ENCODE measurements at regions not wholly inside any gene's neighbourhood (a gene's known extent, or its start where the extent isn't known, plus 50 kb on each side); places are given as distances from the start of the nearest gene placed in this dataset.

- Histone ChIP-seq H3K27ac (ENCODE audit: low read length) (no peak overlapping the region), H3K9me3 (replicated peaks; ENCODE audit: insufficient read depth, low read length) (no peaks in the 10 kb centered on the region), H3K36me3 (replicated peaks; ENCODE audit: insufficient read depth, low read length) (no peaks in the 10 kb centered on the region), H3K9ac (ENCODE audit: low read length) (no peak overlapping the region), H3K27me3 (replicated peaks; ENCODE audit: insufficient read depth, low read length) (no peaks in the 10 kb centered on the region), H3K4me3 (ENCODE audit: low read length) (no peak overlapping the region), H3K9me2 (replicated peaks; ENCODE audit: insufficient read depth, low read length) (no peaks in the 10 kb centered on the region), H3K4me1 (ENCODE audit: low read length) (peaks cover 7% of the 10 kb centered on the region; the same call in 1 of the 2 replicates), H3F3A (ENCODE audit: insufficient read depth, low read length) (no peaks in the 10 kb centered on the region), H4K20me1 (ENCODE audit: insufficient read depth, low read length) (no peaks in the 10 kb centered on the region), H2AFZ (ENCODE audit: low read length) (no peak overlapping the region), H3K79me2 (ENCODE audit: low read length) (no peaks in the 10 kb centered on the region), H3K4me2 (ENCODE audit: low read depth, low read length) (no peak overlapping the region)
- TF ChIP-seq EZH2phosphoT487 (IDR thresholded peaks at IDR 0.05; ENCODE audit: low read length) (no peak), EZH2 (optimal IDR thresholded peaks at IDR 0.05; ENCODE audit: low read depth, low read length) (no peak)
- TF ChIP-seq, protein P1, sequence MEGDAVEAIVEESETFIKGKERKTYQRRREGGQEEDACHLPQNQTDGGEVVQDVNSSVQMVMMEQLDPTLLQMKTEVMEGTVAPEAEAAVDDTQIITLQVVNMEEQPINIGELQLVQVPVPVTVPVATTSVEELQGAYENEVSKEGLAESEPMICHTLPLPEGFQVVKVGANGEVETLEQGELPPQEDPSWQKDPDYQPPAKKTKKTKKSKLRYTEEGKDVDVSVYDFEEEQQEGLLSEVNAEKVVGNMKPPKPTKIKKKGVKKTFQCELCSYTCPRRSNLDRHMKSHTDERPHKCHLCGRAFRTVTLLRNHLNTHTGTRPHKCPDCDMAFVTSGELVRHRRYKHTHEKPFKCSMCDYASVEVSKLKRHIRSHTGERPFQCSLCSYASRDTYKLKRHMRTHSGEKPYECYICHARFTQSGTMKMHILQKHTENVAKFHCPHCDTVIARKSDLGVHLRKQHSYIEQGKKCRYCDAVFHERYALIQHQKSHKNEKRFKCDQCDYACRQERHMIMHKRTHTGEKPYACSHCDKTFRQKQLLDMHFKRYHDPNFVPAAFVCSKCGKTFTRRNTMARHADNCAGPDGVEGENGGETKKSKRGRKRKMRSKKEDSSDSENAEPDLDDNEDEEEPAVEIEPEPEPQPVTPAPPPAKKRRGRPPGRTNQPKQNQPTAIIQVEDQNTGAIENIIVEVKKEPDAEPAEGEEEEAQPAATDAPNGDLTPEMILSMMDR (IDR thresholded peaks at IDR 0.05; ENCODE audit: low read length): no peak
- no peak for DNase-seq
These were observed 66.3 kb upstream of the AKAP13 start for GRCh38 chr15:85314146-85314545.

DNA sequence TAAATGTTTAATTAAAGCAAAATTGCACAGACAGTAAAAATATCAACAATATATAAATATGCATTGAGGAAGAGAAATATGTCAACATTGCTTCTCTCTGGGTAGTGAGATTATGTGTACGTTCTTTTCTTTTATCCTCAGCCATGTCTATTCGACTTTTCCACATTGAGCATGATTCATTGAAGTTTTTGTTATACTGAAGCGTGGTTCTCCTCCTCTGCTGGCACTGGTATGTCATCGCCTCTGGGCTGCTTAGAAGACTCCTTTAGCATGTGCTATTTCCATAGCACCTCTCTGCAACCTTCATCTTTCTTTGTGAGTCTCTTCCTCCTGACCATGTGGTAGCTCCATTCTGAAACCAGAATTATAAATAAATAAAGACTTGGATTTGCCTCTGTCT is 65.8 kb upstream of the AKAP13 start:
- no peak overlapping the region for H3K4me3 ChIP-seq (ENCODE audit: low read length)
- H2AFZ ChIP-seq (ENCODE audit: low read length): no peak overlapping the region
- no peak overlapping the region for H3K9ac ChIP-seq (ENCODE audit: low read length)
- no peaks in the 10 kb centered on the region for H4K20me1 ChIP-seq (ENCODE audit: insufficient read depth, low read length)
- peaks cover 7% of the 10 kb centered on the region; the same call in 1 of the 2 replicates for H3K4me1 ChIP-seq (ENCODE audit: low read length)
- H3F3A ChIP-seq (ENCODE audit: insufficient read depth, low read length): no peaks in the 10 kb centered on the region
- no peaks in the 10 kb centered on the region for H3K79me2 ChIP-seq (ENCODE audit: low read length)
- H3K36me3 ChIP-seq (replicated peaks; ENCODE audit: insufficient read depth, low read length): no peaks in the 10 kb centered on the region
- H3K4me2 ChIP-seq (ENCODE audit: low read depth, low read length): no peak overlapping the region
- no peak for DNase-seq
- no peaks in the 10 kb centered on the region for H3K27me3 ChIP-seq (replicated peaks; ENCODE audit: insufficient read depth, low read length)
- H3K9me2 ChIP-seq (replicated peaks; ENCODE audit: insufficient read depth, low read length): no peaks in the 10 kb centered on the region
- TF ChIP-seq, protein P1 (IDR thresholded peaks at IDR 0.05; ENCODE audit: low read length): no peak
- TF ChIP-seq EZH2 (optimal IDR thresholded peaks at IDR 0.05; ENCODE audit: low read depth, low read length): no peak
- TF ChIP-seq EZH2phosphoT487 (IDR thresholded peaks at IDR 0.05; ENCODE audit: low read length): no peak
- H3K9me3 ChIP-seq (replicated peaks; ENCODE audit: insufficient read depth, low read length): no peaks in the 10 kb centered on the region
- no peak overlapping the region for H3K27ac ChIP-seq (ENCODE audit: low read length)

DNA sequence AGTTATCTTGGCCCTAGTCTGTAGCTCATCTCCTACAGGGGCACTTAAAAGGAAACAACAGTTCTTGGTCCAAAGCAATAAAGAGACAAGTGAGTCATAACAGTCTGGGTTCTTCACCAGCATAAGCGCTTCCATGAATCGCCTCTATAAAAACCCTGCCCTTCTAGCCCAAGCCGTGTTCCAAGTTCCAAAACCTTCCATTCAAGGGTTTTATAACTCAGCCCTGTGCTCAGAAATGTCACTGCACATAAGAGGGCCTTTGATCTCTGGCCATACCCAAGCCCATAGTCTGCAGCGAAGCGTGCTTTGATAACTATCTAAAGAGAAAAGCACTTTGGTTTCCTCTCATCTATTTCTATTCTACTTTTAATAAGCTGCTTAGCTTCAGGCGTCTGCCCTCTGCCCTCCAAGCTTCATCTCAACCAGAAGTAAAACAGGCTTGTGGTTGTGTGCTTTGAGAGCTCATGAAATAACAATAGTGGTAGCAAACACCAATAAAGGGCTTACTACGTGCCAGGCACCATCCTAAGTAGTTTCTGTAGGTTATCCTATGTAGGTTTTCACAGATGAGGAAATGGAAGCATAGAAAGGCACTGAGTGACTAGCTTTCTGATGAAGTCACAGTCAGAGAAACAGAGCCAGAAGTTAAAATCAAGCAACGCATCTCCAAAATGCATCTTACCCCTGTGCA is 64.0 kb upstream of the AKAP13 start:
- Histone ChIP-seq H3K9me2 (replicated peaks; ENCODE audit: insufficient read depth, low read length) (no peaks in the 10 kb centered on the region), H3F3A (ENCODE audit: insufficient read depth, low read length) (no peaks in the 10 kb centered on the region), H3K9ac (ENCODE audit: low read length) (no peak overlapping the region), H3K4me3 (ENCODE audit: low read length) (no peak overlapping the region), H3K9me3 (replicated peaks; ENCODE audit: insufficient read depth, low read length) (no peaks in the 10 kb centered on the region), H3K4me1 (ENCODE audit: low read length) (peaks cover 7% of the 10 kb centered on the region; the same call in 1 of the 2 replicates), H3K79me2 (ENCODE audit: low read length) (no peaks in the 10 kb centered on the region), H2AFZ (ENCODE audit: low read length) (no peak overlapping the region), H4K20me1 (ENCODE audit: insufficient read depth, low read length) (no peaks in the 10 kb centered on the region), H3K4me2 (ENCODE audit: low read depth, low read length) (no peak overlapping the region), H3K27ac (ENCODE audit: low read length) (no peak overlapping the region), H3K36me3 (replicated peaks; ENCODE audit: insufficient read depth, low read length) (no peaks in the 10 kb centered on the region), H3K27me3 (replicated peaks; ENCODE audit: insufficient read depth, low read length) (no peaks in the 10 kb centered on the region)
- TF ChIP-seq, protein P1 (IDR thresholded peaks at IDR 0.05; ENCODE audit: low read length): no peak
- TF ChIP-seq EZH2 (optimal IDR thresholded peaks at IDR 0.05; ENCODE audit: low read depth, low read length) (no peak), EZH2phosphoT487 (IDR thresholded peaks at IDR 0.05; ENCODE audit: low read length) (no peak)
- no peak for DNase-seq
